Endothelial cell (in vitro differentiated cells): ENCODE measurements at regions not wholly inside any gene's neighbourhood (a gene's known extent, or its start where the extent isn't known, plus 50 kb on each side); places are given as distances from the start of the nearest gene placed in this dataset.

ENCODE experiments used
- DNase-seq: peaks from one replicate; pipeline ENCODE4 v3.0.0; 2021; ENCODE audit warnings: low spot score
- H3K27ac Mint-ChIP-seq: one replicate; pipeline ENCODE4 v1.8.0; 2021; ENCODE audit warnings: mixed read lengths, inconsistent platforms; ENCODE audit not compliant: unreplicated experiment
- H3K27me3 Mint-ChIP-seq: one replicate; pipeline ENCODE4 v1.8.0; 2021; ENCODE audit warnings: mild to moderate bottlenecking, moderate library complexity, mixed read lengths, inconsistent platforms; ENCODE audit not compliant: unreplicated experiment
- H3K36me3 Mint-ChIP-seq: one replicate; pipeline ENCODE4 v1.8.0; 2021; ENCODE audit warnings: mild to moderate bottlenecking, low read depth, mixed read lengths, inconsistent platforms; ENCODE audit not compliant: unreplicated experiment
- H3K4me1 Mint-ChIP-seq: one replicate; pipeline ENCODE4 v1.8.0; 2021; ENCODE audit warnings: mild to moderate bottlenecking, mixed read lengths, inconsistent platforms; ENCODE audit not compliant: unreplicated experiment
- H3K4me3 Mint-ChIP-seq: one replicate; pipeline ENCODE4 v1.8.0; 2021; ENCODE audit warnings: mild to moderate bottlenecking, mixed read lengths, inconsistent platforms; ENCODE audit not compliant: unreplicated experiment
- H3K9me3 Mint-ChIP-seq: one replicate; pipeline ENCODE4 v1.8.0; 2021; ENCODE audit warnings: mixed read lengths, inconsistent platforms; ENCODE audit not compliant: unreplicated experiment
- CTCF ChIP-seq: fragments of 200-600 bp; sonication (generic); IDR thresholded peaks from one replicate; pipeline ENCODE4 v1.5.0; 2021; ENCODE audit warnings: antibody characterized with exemption; ENCODE audit not compliant: unreplicated experiment

GRCh38 chr10:120172356-120172755, 279.8 kb downstream of the SEC23IP start:
- TF ChIP-seq CTCF: no peak
- Mint-ChIP-seq H3K27me3 (peaks cover 3% of the 10 kb centered on the region), H3K4me3 (no peak overlapping the region), H3K4me1 (no peaks in the 10 kb centered on the region), H3K36me3 (no peaks in the 10 kb centered on the region), H3K27ac (no peak overlapping the region), H3K9me3 (no peaks in the 10 kb centered on the region)
- no peak for DNase-seq

- no peak for TF ChIP-seq CTCF
- H3K27me3 Mint-ChIP-seq: peaks cover 1% of the 10 kb centered on the region
- H3K27ac Mint-ChIP-seq: no peak overlapping the region
- H3K36me3 Mint-ChIP-seq: no peaks in the 10 kb centered on the region
- no peaks in the 10 kb centered on the region for H3K9me3 Mint-ChIP-seq
- DNase-seq: no peak
- no peak overlapping the region for H3K4me3 Mint-ChIP-seq
- no peaks in the 10 kb centered on the region for H3K4me1 Mint-ChIP-seq
These were observed 282.0 kb downstream of the SEC23IP start for GRCh38 chr10:120174491-120174890.

- Mint-ChIP-seq H3K27me3 (peaks cover 1% of the 10 kb centered on the region), H3K36me3 (no peaks in the 10 kb centered on the region), H3K4me3 (no peak overlapping the region), H3K27ac (no peak overlapping the region), H3K4me1 (no peaks in the 10 kb centered on the region), H3K9me3 (no peaks in the 10 kb centered on the region)
- no peak for TF ChIP-seq CTCF
- DNase-seq: no peak
These were observed 279.7 kb upstream of the PLPP4 start for GRCh38 chr10:120177330-120177729.

- DNase-seq: no peak
- H3K9me3 Mint-ChIP-seq: no peaks in the 10 kb centered on the region
- H3K4me1 Mint-ChIP-seq: no peaks in the 10 kb centered on the region
- H3K27me3 Mint-ChIP-seq: no peaks in the 10 kb centered on the region
- TF ChIP-seq CTCF: no peak
- no peaks in the 10 kb centered on the region for H3K36me3 Mint-ChIP-seq
- H3K4me3 Mint-ChIP-seq: no peak overlapping the region
- H3K27ac Mint-ChIP-seq: no peak overlapping the region
These were observed 276.9 kb upstream of the PLPP4 start for GRCh38 chr10:120180160-120180559.

GRCh38 chr10:120181154-120181553, 275.9 kb upstream of the PLPP4 start:
- H3K27me3 Mint-ChIP-seq: no peaks in the 10 kb centered on the region
- no peaks in the 10 kb centered on the region for H3K9me3 Mint-ChIP-seq
- no peak overlapping the region for H3K27ac Mint-ChIP-seq
- DNase-seq: no peak
- no peaks in the 10 kb centered on the region for H3K36me3 Mint-ChIP-seq
- TF ChIP-seq CTCF: no peak
- no peak overlapping the region for H3K4me3 Mint-ChIP-seq
- H3K4me1 Mint-ChIP-seq: no peaks in the 10 kb centered on the region
